Stimulated activated CD8-positive, alpha-beta memory T cell treated with anti-CD3 and anti-CD28 coated beads, Interleukin-7, amount 100 ng/mL, for 24 hours (primary cell): ENCODE measurements at regions not wholly inside any gene's neighbourhood (a gene's known extent, or its start where the extent isn't known, plus 50 kb on each side); places are given as distances from the start of the nearest gene placed in this dataset.

Experiments
- DNase-seq: peaks from one replicate; pipeline ENCODE4 v3.0.0-alpha.2; 2020; ENCODE audit warnings: low read depth

DNA sequence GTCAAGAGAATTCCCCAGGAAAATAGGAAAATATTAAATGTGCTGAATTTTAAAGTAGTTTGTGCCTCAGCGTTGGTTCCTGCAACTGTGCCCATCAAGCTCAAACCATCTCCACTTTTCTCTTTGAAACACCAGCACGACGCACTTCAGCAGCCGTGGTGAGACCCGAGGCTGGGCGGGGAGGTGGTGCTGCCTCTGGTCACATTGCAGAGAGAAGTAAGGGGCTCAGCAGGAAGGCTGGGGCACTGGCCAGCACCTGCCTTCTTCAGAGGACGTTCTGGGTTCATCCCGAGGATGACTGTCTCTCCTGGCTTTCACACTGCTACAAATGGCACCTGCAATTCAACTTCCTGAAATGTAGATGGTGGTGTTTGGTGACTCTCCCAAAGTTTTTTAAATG lies 323.7 kb upstream of the SALL3 start:
- no peak for DNase-seq

- no peak for DNase-seq
Observed at GRCh38 chr18:78656346-78656925, 323.2 kb upstream of the SALL3 start.

GRCh38 chr18:78658531-78658930 lies 321.1 kb upstream of the SALL3 start:
- DNase-seq, result no peak

DNA sequence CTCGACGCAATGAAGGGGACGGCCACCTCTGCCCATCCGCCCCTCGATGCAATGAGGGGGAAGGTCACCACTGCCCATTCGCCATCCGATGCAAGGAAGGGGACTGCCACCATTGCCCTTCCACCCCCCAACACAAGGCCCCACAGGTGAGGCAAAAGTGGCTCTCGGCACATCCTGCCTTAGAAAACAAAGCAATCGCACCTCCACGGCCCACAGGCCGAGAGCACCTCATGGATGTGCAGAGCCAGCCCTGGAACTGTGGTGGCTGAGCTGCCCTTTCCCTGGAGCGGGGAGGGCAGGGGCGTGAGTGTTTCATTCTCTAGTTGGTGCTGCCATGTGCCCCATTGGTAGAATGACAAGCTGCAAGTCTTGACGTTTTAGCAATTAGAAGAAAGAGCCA lies 320.6 kb upstream of the SALL3 start:
- DNase-seq, result no peak

DNA sequence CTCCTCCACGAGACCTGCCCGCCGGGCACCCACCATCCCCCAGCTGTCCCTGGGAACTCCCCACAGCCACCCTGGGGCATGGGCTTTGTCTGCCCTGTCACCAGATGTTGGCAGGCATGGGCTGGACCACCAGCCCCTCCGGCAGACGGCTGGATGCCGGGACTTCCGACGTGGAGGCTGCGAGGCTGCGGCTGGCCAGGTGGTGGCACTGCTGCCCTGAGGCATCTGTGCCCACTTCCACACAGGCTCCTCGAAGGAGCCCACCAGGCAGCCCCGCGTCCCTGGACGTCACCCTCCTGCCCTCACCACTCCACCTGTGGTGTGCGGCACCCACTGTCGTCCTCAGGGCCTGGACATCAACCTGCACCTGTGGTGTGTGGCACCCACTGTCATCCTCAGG lies 319.9 kb upstream of the SALL3 start:
- DNase-seq, result no peak

- DNase-seq, result no peak
Observed at GRCh38 chr18:78660311-78660710, 319.3 kb upstream of the SALL3 start.

DNA sequence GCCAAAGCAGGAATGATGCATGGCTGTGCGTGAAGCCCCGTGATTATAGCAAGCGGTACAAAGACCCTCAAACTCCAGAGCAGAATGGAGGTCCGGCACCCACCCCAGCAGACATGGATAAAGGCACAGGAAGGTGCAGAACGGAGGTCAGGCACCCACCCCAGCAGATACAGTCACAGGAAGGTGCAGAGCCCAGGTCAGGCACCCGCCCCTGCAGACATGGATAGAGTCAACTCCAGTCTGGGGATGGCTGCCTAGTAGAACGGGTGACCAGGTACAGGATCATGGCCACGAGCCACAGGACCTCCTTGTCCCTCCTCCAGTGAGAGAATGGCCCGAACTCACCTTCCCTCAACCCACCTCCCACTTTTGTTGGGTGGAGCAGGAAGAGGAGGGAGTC lies 318.3 kb upstream of the SALL3 start:
- DNase-seq, result no peak

GRCh38 chr18:78662879-78663278 lies 316.7 kb upstream of the SALL3 start:
- no peak for DNase-seq

- no peak for DNase-seq
Observed at GRCh38 chr18:78664048-78664447, 315.6 kb upstream of the SALL3 start.

GRCh38 chr18:78664848-78665247 lies 314.8 kb upstream of the SALL3 start:
- no peak for DNase-seq

GRCh38 chr18:78665644-78666043 lies 314.0 kb upstream of the SALL3 start:
- no peak for DNase-seq

DNA sequence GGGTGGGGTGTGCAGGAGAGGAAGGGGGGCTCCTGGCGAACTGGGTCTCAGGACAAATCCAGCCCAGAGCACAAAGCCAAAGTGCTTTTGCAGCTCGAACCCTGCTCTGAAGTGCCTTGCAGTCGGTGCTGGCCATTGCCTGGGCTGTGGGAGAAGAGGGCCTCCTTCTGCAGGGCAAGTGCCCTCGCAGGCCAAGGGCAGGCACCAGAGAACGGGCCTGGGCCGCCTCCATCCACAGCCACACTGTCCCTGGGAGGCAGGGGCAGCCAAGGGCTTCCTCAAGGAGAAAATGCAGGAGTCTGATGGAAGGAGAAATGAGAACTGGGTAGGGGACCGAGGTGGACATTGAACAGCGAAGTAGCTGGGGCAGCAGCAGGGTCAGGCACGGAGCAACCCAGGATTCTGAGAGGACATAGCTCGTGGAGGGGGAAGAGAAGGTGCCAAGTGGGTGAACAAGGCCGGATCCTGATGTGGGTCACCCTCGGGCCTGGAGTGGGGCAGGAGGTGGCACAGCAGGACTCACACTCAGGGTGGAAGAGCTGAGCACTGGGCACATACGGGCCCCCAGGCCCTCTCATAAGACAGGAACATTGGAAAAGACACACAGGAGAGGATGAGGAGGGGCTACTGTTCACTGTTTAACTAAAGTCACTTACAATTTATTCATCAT lies 312.8 kb upstream of the SALL3 start:
- DNase-seq, result no peak

- DNase-seq, result no peak
Observed at GRCh38 chr18:78670778-78671391, 308.7 kb upstream of the SALL3 start.

DNA sequence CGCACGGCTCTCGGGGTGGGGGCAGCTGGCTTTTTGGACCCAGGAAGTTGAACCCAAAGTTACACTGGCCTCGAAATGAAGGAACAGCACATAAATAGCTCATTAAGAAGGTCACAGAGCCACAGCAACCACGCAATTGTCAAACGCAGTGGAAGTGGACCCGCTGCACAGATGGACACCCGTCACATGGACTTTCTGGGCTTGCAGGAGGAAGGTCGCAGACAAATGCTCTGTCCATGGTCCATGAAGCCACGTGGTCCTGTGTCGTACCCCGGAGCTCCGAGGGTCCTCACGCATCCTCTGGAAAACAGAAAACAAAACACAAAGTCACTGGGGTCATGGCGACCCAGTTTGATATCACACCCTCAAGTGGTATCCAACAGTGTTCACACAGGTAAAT lies 308.1 kb upstream of the SALL3 start:
- DNase-seq, result no peak

- DNase-seq, result no peak
Observed at GRCh38 chr18:78672862-78673446, 306.7 kb upstream of the SALL3 start.

DNA sequence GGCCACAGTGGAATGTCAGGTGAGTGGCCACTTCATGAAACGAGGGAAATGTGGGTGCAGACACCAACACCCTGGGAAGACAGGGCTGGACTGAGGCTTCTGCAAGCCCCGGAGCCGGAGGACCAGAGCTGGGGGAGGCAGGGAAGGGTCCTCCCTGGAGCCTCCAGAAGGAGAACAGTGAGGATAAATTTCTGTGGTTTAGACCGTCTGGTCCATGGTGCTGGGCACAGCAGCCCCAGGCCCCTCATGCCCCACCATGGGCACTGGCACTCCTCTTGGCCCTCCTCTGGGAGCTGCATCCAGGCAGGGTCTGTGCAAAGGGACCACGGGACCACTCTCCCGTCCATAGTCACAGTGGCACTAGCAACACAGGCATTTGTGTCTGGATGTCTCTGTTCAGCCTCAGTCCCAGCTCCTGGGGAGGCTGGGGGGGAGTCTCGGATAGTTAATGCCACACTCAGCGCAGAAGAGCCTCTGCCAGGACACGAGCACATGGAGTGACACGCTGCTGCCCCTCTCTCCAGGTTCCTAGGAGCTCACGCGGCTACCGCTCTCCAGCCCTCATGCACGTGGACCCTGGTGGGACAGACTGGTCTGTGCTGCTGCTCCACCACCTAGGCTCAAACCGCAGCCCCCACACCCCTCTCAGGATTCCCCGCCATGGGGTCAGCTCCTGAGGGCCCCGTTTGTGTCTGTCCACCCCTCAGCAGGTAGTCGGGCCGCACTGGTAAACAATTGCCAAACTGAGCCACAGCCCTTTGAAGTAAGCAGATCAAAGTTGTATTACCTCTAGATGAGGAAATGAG lies 305.9 kb upstream of the SALL3 start:
- DNase-seq, result no peak

DNA sequence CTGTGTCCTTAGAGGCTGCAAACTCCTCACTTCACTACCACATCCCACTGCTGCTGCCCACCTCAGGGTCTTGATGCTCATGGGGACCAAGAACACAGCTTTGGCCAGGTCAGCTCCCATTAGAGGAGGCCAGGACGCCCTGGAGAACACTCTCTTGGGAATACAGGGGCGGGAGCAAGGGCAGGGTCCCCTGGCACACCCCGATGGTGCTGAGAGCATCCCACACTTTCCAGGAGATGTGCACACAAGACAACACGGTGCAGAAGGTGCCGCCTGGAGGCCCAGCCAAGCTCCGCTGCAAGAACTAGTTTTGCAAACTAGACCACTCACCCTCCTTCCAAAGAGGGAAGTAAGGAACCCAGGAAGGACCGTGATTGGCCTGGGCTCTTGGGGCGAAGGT lies 304.4 kb upstream of the SALL3 start:
- no peak for DNase-seq

DNA sequence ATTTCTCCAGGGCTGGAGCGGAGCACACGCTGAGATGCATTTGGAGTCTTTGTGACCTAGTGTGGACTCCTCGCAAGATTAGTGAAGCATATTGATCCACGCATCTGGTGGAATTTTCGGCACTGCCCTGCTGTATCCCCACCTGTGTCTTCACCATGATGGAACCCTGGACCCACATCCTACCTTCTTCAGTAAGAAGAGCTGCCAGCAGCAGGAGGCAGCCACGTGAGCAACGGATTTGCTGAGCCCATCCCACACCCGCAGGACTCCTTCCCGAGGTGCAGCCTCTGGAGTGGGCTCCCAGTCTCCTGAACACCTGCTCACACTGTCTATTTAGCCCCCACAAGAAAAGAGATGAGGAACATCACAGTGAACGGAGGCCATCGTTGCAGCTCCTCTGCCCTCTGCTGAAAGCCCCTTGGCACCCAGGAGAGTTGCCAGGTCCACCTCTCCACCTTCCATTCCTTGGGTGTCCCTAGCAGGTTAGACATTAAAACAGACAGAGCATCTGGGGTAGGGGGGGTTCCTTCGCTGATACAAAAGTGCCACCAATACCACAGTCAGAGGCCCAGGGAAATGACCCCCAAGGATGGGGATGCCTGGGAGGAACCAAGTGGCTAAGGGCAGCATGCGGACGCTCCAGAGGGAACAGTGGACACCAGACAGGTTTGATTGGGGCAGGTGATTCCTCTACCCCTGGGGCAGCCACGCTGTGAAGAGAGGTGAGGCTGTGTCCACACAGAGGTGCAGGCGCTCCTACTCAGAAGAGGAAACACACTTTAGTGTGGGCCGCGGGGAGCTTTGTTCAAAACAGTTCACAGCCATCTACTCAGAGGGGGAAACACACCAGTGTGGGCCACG lies 302.8 kb upstream of the SALL3 start:
- no peak for DNase-seq

GRCh38 chr18:78677483-78678317 lies 301.9 kb upstream of the SALL3 start:
- DNase-seq, result no peak

- DNase-seq, result no peak
Observed at GRCh38 chr18:78678318-78678695, 301.3 kb upstream of the SALL3 start.

DNA sequence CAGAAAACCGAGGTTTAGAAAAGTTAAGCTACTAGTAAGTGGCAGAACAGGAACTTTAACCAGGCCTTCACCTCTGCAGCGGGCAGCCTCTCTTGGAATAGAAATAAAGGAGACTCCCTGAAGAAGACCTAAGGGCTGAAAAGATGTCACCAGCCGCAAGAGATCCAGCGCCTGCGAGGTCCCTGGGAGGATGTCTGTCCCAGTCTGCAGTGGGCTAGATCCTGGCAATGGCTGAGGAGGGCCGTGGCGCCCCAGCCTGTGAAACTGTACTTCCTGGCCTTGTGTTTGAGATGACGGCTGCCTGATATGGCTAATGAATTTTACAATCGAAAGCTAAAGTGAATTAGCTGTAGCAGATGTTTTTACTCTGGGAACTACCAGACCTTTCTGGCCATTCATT lies 300.6 kb upstream of the SALL3 start:
- DNase-seq, result no peak
